HK-2 (cell line): ENCODE measurements at regions not wholly inside any gene's neighbourhood (a gene's known extent, or its start where the extent isn't known, plus 50 kb on each side); places are given as distances from the start of the nearest gene placed in this dataset.

Experiments
- DNase-seq: peaks from one replicate; pipeline ENCODE4 v3.0.0-alpha.2; 2018; ENCODE audit not compliant: unreplicated experiment

DNA sequence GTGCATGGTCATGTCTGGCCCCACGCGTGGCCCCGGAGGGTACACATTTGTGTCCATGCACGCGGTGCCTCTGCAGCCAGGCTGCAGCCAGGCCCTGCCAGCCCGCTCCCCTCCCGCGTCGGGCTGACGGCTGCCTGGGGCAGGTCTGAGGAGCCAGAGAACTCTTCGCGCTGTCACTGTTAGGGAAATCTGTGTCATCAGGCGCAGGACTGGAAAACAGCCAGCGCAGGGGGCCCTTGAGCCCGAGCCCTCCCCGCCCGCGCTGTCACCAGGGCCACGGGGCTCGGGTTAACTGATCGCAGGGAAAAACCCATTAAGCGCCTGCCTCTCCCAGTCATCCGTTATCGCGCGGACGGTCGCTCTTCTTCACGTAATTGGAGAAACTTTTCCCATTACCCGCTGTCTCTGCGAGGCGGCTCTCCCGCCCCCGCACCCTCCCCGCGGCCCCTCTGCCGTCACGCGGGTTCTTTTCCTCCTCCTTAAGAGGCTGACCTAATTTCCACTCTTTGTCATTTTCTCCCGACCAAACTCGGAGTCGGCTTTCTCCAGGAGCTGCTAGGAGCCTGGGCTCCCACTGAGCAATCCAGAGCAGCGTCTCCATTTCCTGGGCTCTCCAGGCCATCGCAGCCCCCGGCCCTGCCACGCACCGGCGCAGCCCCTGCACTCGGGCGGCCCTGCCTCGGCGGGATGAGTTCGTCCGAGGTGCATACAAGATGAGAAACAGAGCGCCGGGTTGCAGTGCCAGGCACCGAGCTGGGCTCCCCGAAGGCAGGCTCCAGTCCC, 57.5 kb upstream of the PRR23E start:
- no peak for DNase-seq

DNA sequence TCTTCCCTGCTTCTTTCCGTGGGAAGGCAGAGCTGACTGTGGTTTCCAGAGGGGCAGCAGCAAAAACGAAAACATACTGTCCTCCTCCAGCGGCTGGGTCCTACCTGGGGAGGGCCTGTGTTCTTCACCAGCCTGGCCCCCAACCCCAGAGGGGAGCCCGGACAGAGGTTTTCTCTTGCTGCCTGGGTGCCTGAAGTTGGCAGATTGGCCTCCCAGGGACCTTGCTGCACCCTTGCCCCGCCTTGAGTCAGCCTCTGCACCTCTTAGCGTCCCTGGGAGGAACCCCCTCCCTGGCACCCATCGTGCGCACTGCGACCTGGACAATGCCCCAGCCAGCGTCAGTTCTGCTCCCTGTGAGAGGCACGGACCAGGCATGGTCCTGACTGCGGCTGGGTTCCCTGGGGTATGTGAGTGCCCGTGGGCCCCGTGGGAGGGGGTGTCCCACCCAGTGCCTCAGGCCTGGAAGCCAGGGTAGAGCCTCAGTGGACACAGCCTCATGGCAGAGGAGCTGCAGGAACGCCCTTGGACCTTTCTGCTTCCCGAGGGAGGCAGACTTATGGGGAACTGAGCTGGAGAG, 56.8 kb upstream of the PRR23E start:
- DNase-seq: no peak

GRCh38 chr3:127136706-127137105, 56.2 kb upstream of the PRR23E start:
- no peak for DNase-seq

GRCh38 chr3:127137113-127137512, 55.8 kb upstream of the PRR23E start:
- no peak for DNase-seq

- no peak for DNase-seq
These were observed 55.0 kb upstream of the PRR23E start for GRCh38 chr3:127137757-127138536.

GRCh38 chr3:127139601-127140500, 53.1 kb upstream of the PRR23E start:
- no peak for DNase-seq

DNA sequence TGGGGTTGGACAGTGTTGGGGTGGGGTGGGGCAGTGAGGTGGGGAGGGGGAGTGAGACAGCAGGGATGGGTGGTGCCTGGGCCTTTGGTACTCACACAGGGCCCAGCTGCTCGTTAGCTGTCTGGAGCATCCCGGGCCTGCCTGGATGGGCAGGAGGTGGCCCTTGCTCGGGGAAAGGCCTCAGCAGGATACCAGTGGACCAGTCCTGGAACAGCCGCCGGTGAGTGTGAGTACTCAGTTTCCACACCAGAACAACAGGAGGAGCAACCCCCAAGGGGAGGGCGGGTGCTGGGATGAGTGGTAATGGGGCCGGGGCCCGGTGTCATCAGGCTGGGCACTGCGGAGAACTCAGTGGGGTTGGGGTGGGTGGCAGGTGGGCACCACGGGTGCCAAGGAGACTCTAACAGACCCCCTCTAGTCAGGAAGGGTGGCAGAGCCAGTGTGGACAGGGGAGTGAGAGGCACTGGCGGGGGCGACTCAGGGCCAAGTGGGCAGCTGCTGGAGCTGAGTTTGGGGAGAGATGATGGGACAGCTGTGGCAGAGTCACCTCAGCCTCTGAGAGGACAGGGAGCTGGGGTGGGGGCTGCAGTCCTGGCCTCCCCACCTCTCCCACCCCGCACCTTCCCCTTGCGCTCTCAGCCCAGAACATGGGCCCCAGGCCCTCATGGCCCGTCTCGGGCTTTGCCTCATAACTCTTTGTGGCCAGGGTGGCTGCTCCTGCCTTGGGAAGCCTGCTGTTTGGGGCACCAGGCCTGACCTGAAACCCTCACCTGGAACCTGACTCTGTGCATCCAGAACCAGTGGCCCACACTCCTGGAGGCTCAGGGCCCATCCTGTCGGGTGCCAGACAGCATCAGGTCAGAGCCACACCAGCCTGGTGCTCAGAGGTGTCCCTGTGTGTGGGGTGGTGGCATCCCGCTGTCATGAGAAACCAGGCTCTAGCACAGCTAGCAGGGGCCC, 52.1 kb upstream of the PRR23E start:
- no peak for DNase-seq

DNA sequence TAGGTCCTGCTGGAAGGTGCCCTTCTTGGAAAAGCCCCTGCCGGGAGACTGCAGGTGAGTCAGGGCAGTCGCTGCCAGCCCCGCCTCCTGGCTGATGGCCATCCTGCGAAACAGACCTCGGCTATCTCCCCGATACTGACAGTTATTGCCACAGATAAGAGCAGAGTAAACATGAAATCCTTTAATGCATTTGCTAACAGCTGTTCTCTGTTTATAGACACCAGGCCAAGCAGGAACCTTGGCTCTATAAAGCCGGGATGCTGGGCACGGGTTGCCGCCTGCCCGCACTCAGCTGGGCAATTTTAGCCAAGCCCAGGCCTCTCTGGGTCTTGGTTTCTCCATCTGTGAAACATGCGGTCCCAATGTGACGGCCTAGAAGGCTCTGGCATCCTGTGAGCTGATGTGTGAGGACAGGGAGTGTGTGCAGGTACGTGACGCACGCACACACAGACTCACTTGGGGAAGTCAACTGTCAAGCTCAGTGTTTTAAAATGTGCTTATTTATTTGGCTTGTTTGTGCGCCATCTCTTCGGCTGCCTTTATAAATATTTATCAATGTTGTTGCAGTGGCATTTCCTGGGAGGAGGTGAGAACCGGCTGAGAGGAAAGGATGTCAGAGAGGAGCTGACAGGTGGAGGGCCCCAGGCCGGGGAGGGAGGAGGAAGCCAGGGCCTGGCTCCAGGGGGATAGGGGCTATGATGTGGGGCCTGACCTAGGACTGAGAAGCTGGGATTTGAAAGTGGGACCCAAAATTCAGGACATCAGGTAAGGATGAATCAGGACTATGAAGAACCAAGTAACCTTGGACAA, 50.8 kb upstream of the PRR23E start:
- DNase-seq: no peak
